ENCODE measurements at regions not wholly inside any gene's neighbourhood (a gene's known extent, or its start where the extent isn't known, plus 50 kb on each side); places are given as distances from the start of the nearest gene placed in this dataset.

- H3K4me3 ChIP-seq (ENCODE audit: low read length): no peak overlapping the region
Observed at GRCh38 chr4:160894809-160895208, 1269.0 kb downstream of the FSTL5 start.

GRCh38 chr4:160927311-160927710 lies 1236.5 kb downstream of the FSTL5 start:
- no peak overlapping the region for H3K4me2 ChIP-seq (ENCODE audit: low read depth, low read length, poor library complexity, severe bottlenecking)
- DNase-seq: no peak
- no peaks in the 10 kb centered on the region for H4K20me1 ChIP-seq (ENCODE audit: insufficient read depth, low read depth, low read length)
- no peaks in the 10 kb centered on the region for H3K4me1 ChIP-seq (ENCODE audit: low read length)
- H3K9me2 ChIP-seq (replicated peaks; ENCODE audit: insufficient read depth, low read length): no peaks in the 10 kb centered on the region
- no peaks in the 10 kb centered on the region for H3K79me2 ChIP-seq (ENCODE audit: low read length)
- no peaks in the 10 kb centered on the region for H3K36me3 ChIP-seq (ENCODE audit: insufficient read depth, low read length)
- no peak overlapping the region for H3K4me3 ChIP-seq (ENCODE audit: low read length)
- H2AFZ ChIP-seq (ENCODE audit: low read length): 0 out of 2 replicates have a peak overlapping the region, but pooled peaks have one; percentile 29
- H3K27ac ChIP-seq (ENCODE audit: low read length): no peak overlapping the region
- no peak overlapping the region for H3K9ac ChIP-seq (ENCODE audit: low read length)
- peaks cover 31% of the 10 kb centered on the region for H3K9me3 ChIP-seq (ENCODE audit: low read length)
- H3K27me3 ChIP-seq (ENCODE audit: low read length): no peaks in the 10 kb centered on the region

More at GRCh38 chr4:160894809-160895208, 1269.0 kb downstream of the FSTL5 start:
- H3K79me2 ChIP-seq (ENCODE audit: low read length): no peaks in the 10 kb centered on the region
- H3K27me3 ChIP-seq (ENCODE audit: low read length): no peaks in the 10 kb centered on the region
- no peaks in the 10 kb centered on the region for H3K4me1 ChIP-seq (ENCODE audit: low read length)
- no peak overlapping the region for H2AFZ ChIP-seq (ENCODE audit: low read length)
- H3K9me3 ChIP-seq (ENCODE audit: low read length): peaks cover 51% of the 10 kb centered on the region
- H3K36me3 ChIP-seq (ENCODE audit: insufficient read depth, low read length): no peaks in the 10 kb centered on the region
- no peak overlapping the region for H3K4me2 ChIP-seq (ENCODE audit: low read depth, low read length, poor library complexity, severe bottlenecking)
- H3K9me2 ChIP-seq (replicated peaks; ENCODE audit: insufficient read depth, low read length): no peaks in the 10 kb centered on the region
- no peak overlapping the region for H3K27ac ChIP-seq (ENCODE audit: low read length)
- H4K20me1 ChIP-seq (ENCODE audit: insufficient read depth, low read depth, low read length): no peaks in the 10 kb centered on the region
- no peak for DNase-seq
- no peak overlapping the region for H3K9ac ChIP-seq (ENCODE audit: low read length)

GRCh38 chr4:160928482-160928881 lies 1235.3 kb downstream of the FSTL5 start:
- H3K4me2 ChIP-seq (ENCODE audit: low read depth, low read length, poor library complexity, severe bottlenecking): no peak overlapping the region
- no peaks in the 10 kb centered on the region for H3K79me2 ChIP-seq (ENCODE audit: low read length)
- no peak overlapping the region for H3K27ac ChIP-seq (ENCODE audit: low read length)
- H3K9me2 ChIP-seq (replicated peaks; ENCODE audit: insufficient read depth, low read length): no peaks in the 10 kb centered on the region
- H3K9ac ChIP-seq (ENCODE audit: low read length): no peak overlapping the region
- H3K36me3 ChIP-seq (ENCODE audit: insufficient read depth, low read length): no peaks in the 10 kb centered on the region
- DNase-seq: no peak
- H2AFZ ChIP-seq (ENCODE audit: low read length): 0 out of 2 replicates have a peak overlapping the region, but pooled peaks have one; percentile 37
- no peak overlapping the region for H3K4me3 ChIP-seq (ENCODE audit: low read length)
- H4K20me1 ChIP-seq (ENCODE audit: insufficient read depth, low read depth, low read length): no peaks in the 10 kb centered on the region
- H3K9me3 ChIP-seq (ENCODE audit: low read length): peaks cover 35% of the 10 kb centered on the region
- H3K27me3 ChIP-seq (ENCODE audit: low read length): no peaks in the 10 kb centered on the region
- H3K4me1 ChIP-seq (ENCODE audit: low read length): no peaks in the 10 kb centered on the region

- H3K4me3 ChIP-seq (ENCODE audit: low read length): no peak overlapping the region
- no peaks in the 10 kb centered on the region for H3K27me3 ChIP-seq (ENCODE audit: low read length)
- H3K4me1 ChIP-seq (ENCODE audit: low read length): no peaks in the 10 kb centered on the region
- H4K20me1 ChIP-seq (ENCODE audit: insufficient read depth, low read depth, low read length): no peaks in the 10 kb centered on the region
- H3K9ac ChIP-seq (ENCODE audit: low read length): no peak overlapping the region
- no peak for DNase-seq
- H3K9me2 ChIP-seq (replicated peaks; ENCODE audit: insufficient read depth, low read length): no peaks in the 10 kb centered on the region
- no peaks in the 10 kb centered on the region for H3K36me3 ChIP-seq (ENCODE audit: insufficient read depth, low read length)
- no peak overlapping the region for H2AFZ ChIP-seq (ENCODE audit: low read length)
- H3K9me3 ChIP-seq (ENCODE audit: low read length): peaks cover 63% of the 10 kb centered on the region
- H3K4me2 ChIP-seq (ENCODE audit: low read depth, low read length, poor library complexity, severe bottlenecking): no peak overlapping the region
- H3K27ac ChIP-seq (ENCODE audit: low read length): no peak overlapping the region
- H3K79me2 ChIP-seq (ENCODE audit: low read length): no peaks in the 10 kb centered on the region
Observed at GRCh38 chr4:160947653-160948052, 1216.1 kb downstream of the FSTL5 start.

GRCh38 chr4:160956875-160957274 lies 1206.9 kb downstream of the FSTL5 start:
- Histone ChIP-seq H4K20me1 (ENCODE audit: insufficient read depth, low read depth, low read length) (no peaks in the 10 kb centered on the region), H3K9me2 (replicated peaks; ENCODE audit: insufficient read depth, low read length) (no peaks in the 10 kb centered on the region), H3K27me3 (ENCODE audit: low read length) (no peaks in the 10 kb centered on the region), H3K9ac (ENCODE audit: low read length) (no peak overlapping the region), H2AFZ (ENCODE audit: low read length) (no peak overlapping the region), H3K27ac (ENCODE audit: low read length) (no peak overlapping the region), H3K36me3 (ENCODE audit: insufficient read depth, low read length) (no peaks in the 10 kb centered on the region), H3K9me3 (ENCODE audit: low read length) (peaks cover 48% of the 10 kb centered on the region), H3K79me2 (ENCODE audit: low read length) (no peaks in the 10 kb centered on the region), H3K4me1 (ENCODE audit: low read length) (no peaks in the 10 kb centered on the region), H3K4me2 (ENCODE audit: low read depth, low read length, poor library complexity, severe bottlenecking) (no peak overlapping the region), H3K4me3 (ENCODE audit: low read length) (no peak overlapping the region)
- no peak for DNase-seq

- no peaks in the 10 kb centered on the region for H3K9me2 ChIP-seq (replicated peaks; ENCODE audit: insufficient read depth, low read length)
- no peak overlapping the region for H2AFZ ChIP-seq (ENCODE audit: low read length)
- H3K9ac ChIP-seq (ENCODE audit: low read length): no peak overlapping the region
- no peaks in the 10 kb centered on the region for H3K4me1 ChIP-seq (ENCODE audit: low read length)
- H3K27ac ChIP-seq (ENCODE audit: low read length): no peak overlapping the region
- no peaks in the 10 kb centered on the region for H3K27me3 ChIP-seq (ENCODE audit: low read length)
- no peak overlapping the region for H3K4me2 ChIP-seq (ENCODE audit: low read depth, low read length, poor library complexity, severe bottlenecking)
- peaks cover 66% of the 10 kb centered on the region for H3K9me3 ChIP-seq (ENCODE audit: low read length)
- no peaks in the 10 kb centered on the region for H4K20me1 ChIP-seq (ENCODE audit: insufficient read depth, low read depth, low read length)
- H3K4me3 ChIP-seq (ENCODE audit: low read length): no peak overlapping the region
- H3K36me3 ChIP-seq (ENCODE audit: insufficient read depth, low read length): no peaks in the 10 kb centered on the region
- H3K79me2 ChIP-seq (ENCODE audit: low read length): no peaks in the 10 kb centered on the region
- no peak for DNase-seq
Observed at GRCh38 chr4:160969925-160970324, 1193.9 kb downstream of the FSTL5 start.

GRCh38 chr4:160980091-160980490 lies 1183.7 kb downstream of the FSTL5 start:
- Histone ChIP-seq H3K27ac (ENCODE audit: low read length) (no peak overlapping the region), H3K4me1 (ENCODE audit: low read length) (no peaks in the 10 kb centered on the region), H3K9me2 (replicated peaks; ENCODE audit: insufficient read depth, low read length) (no peaks in the 10 kb centered on the region), H3K4me3 (ENCODE audit: low read length) (no peak overlapping the region), H3K27me3 (ENCODE audit: low read length) (no peaks in the 10 kb centered on the region), H3K36me3 (ENCODE audit: insufficient read depth, low read length) (no peaks in the 10 kb centered on the region), H3K79me2 (ENCODE audit: low read length) (no peaks in the 10 kb centered on the region), H2AFZ (ENCODE audit: low read length) (no peak overlapping the region), H3K4me2 (ENCODE audit: low read depth, low read length, poor library complexity, severe bottlenecking) (no peak overlapping the region), H4K20me1 (ENCODE audit: insufficient read depth, low read depth, low read length) (no peaks in the 10 kb centered on the region), H3K9ac (ENCODE audit: low read length) (no peak overlapping the region), H3K9me3 (ENCODE audit: low read length) (peaks cover 53% of the 10 kb centered on the region)
- no peak for DNase-seq

GRCh38 chr4:160981083-160981482 lies 1182.7 kb downstream of the FSTL5 start:
- DNase-seq: no peak
- H3K9me3 ChIP-seq (ENCODE audit: low read length): peaks cover 63% of the 10 kb centered on the region

GRCh38 chr4:160983035-160983434 lies 1180.8 kb downstream of the FSTL5 start:
- Histone ChIP-seq H3K79me2 (ENCODE audit: low read length) (no peaks in the 10 kb centered on the region), H3K4me3 (ENCODE audit: low read length) (no peak overlapping the region)

More at GRCh38 chr4:160981083-160981482, 1182.7 kb downstream of the FSTL5 start:
- Histone ChIP-seq H3K4me3 (ENCODE audit: low read length) (no peak overlapping the region), H3K27ac (ENCODE audit: low read length) (no peak overlapping the region), H3K9ac (ENCODE audit: low read length) (no peak overlapping the region), H3K36me3 (ENCODE audit: insufficient read depth, low read length) (no peaks in the 10 kb centered on the region), H3K79me2 (ENCODE audit: low read length) (no peaks in the 10 kb centered on the region), H3K4me2 (ENCODE audit: low read depth, low read length, poor library complexity, severe bottlenecking) (no peak overlapping the region), H3K9me2 (replicated peaks; ENCODE audit: insufficient read depth, low read length) (no peaks in the 10 kb centered on the region), H4K20me1 (ENCODE audit: insufficient read depth, low read depth, low read length) (no peaks in the 10 kb centered on the region), H2AFZ (ENCODE audit: low read length) (no peak overlapping the region), H3K27me3 (ENCODE audit: low read length) (no peaks in the 10 kb centered on the region), H3K4me1 (ENCODE audit: low read length) (no peaks in the 10 kb centered on the region)

More at GRCh38 chr4:160983035-160983434, 1180.8 kb downstream of the FSTL5 start:
- Histone ChIP-seq H3K4me2 (ENCODE audit: low read depth, low read length, poor library complexity, severe bottlenecking) (no peak overlapping the region), H3K9ac (ENCODE audit: low read length) (no peak overlapping the region), H3K27me3 (ENCODE audit: low read length) (no peaks in the 10 kb centered on the region), H3K36me3 (ENCODE audit: insufficient read depth, low read length) (no peaks in the 10 kb centered on the region), H3K9me3 (ENCODE audit: low read length) (peaks cover 67% of the 10 kb centered on the region), H3K4me1 (ENCODE audit: low read length) (no peaks in the 10 kb centered on the region), H2AFZ (ENCODE audit: low read length) (no peak overlapping the region), H3K27ac (ENCODE audit: low read length) (no peak overlapping the region), H3K9me2 (replicated peaks; ENCODE audit: insufficient read depth, low read length) (no peaks in the 10 kb centered on the region), H4K20me1 (ENCODE audit: insufficient read depth, low read depth, low read length) (no peaks in the 10 kb centered on the region)
- no peak for DNase-seq

Measured in Karpas-422 (cell line).